Astrocyte (in vitro differentiated cells and primary cell): ENCODE measurements at regions not wholly inside any gene's neighbourhood (a gene's known extent, or its start where the extent isn't known, plus 50 kb on each side); places are given as distances from the start of the nearest gene placed in this dataset.

Source experiments
- DNase-seq: peaks from one replicate; pipeline ENCODE4 v3.0.0-alpha.2; 2010; ENCODE audit warnings: low read depth
- FAIRE-seq: peaks from 2 replicates; lab custom pipeline; 2011; peaks lifted over from hg19 to GRCh38; lab: Jason Lieb, UNC
- H2AFZ ChIP-seq: 2 replicates; pipeline ENCODE4 v1.6.0; 2012; ENCODE audit warnings: low read depth, low read length, inconsistent platforms
- H3K27ac ChIP-seq: 2 replicates; pipeline ENCODE4 v1.5.1; 2011; ENCODE audit warnings: low read depth, low read length, inconsistent platforms
- H3K27me3 ChIP-seq: 2 replicates; pipeline ENCODE4 v1.6.0; 2011; ENCODE audit warnings: low read length, inconsistent platforms; ENCODE audit not compliant: insufficient read depth
- H3K36me3 ChIP-seq: 2 replicates; pipeline ENCODE4 v1.5.1; 2011; ENCODE audit warnings: low read length, inconsistent platforms; ENCODE audit not compliant: insufficient read depth
- H3K4me1 ChIP-seq: 2 replicates; pipeline ENCODE4 v1.5.1; 2011; ENCODE audit warnings: low read length, inconsistent platforms; ENCODE audit not compliant: insufficient read depth
- H3K4me2 ChIP-seq: 2 replicates; pipeline ENCODE4 v1.6.0; 2012; ENCODE audit warnings: low read length, inconsistent platforms
- H3K4me3 ChIP-seq: 2 replicates; pipeline ENCODE4 v1.5.1; 2011; ENCODE audit warnings: low read depth, mild to moderate bottlenecking, low read length, inconsistent platforms; ENCODE audit not compliant: insufficient read depth
- H3K79me2 ChIP-seq: 2 replicates; pipeline ENCODE4 v1.6.0; 2012; ENCODE audit warnings: mild to moderate bottlenecking, low read length, inconsistent platforms; ENCODE audit not compliant: insufficient read depth
- H3K9ac ChIP-seq: 2 replicates; pipeline ENCODE4 v1.6.0; 2012; ENCODE audit warnings: mild to moderate bottlenecking, low read length, inconsistent platforms
- H3K9me3 ChIP-seq: 2 replicates; pipeline ENCODE4 v1.5.1; 2012; ENCODE audit warnings: low read depth, mild to moderate bottlenecking, low read length, inconsistent platforms; ENCODE audit not compliant: insufficient read depth
- H4K20me1 ChIP-seq: 2 replicates; pipeline ENCODE4 v1.6.0; 2012; ENCODE audit warnings: low read length, inconsistent platforms; ENCODE audit not compliant: insufficient read depth
- H3K27ac Mint-ChIP-seq: one replicate; pipeline ENCODE4 v1.8.0; 2021; ENCODE audit warnings: mild to moderate bottlenecking, mixed read lengths; ENCODE audit not compliant: unreplicated experiment
- H3K27me3 Mint-ChIP-seq: one replicate; pipeline ENCODE4 v1.8.0; 2021; ENCODE audit warnings: low read depth, mixed read lengths; ENCODE audit not compliant: unreplicated experiment
- H3K36me3 Mint-ChIP-seq: one replicate; pipeline ENCODE4 v1.8.0; 2021; ENCODE audit warnings: low read depth, mixed read lengths; ENCODE audit not compliant: unreplicated experiment
- H3K4me1 Mint-ChIP-seq: one replicate; pipeline ENCODE4 v1.8.0; 2021; ENCODE audit warnings: low read depth, mixed read lengths; ENCODE audit not compliant: unreplicated experiment
- H3K4me3 Mint-ChIP-seq: one replicate; pipeline ENCODE4 v1.8.0; 2021; ENCODE audit warnings: mild to moderate bottlenecking, moderate library complexity, mixed read lengths; ENCODE audit not compliant: unreplicated experiment
- H3K9me3 Mint-ChIP-seq: one replicate; pipeline ENCODE4 v1.8.0; 2021; ENCODE audit warnings: mild to moderate bottlenecking, mixed read lengths; ENCODE audit not compliant: unreplicated experiment
- CTCF ChIP-seq: IDR thresholded peaks from 2 replicates; pipeline ENCODE4 v1.5.1; 2011; ENCODE audit warnings: low read depth, mild to moderate bottlenecking, inconsistent platforms, low read length, moderate library complexity; ENCODE audit not compliant: insufficient read depth
- EZH2 ChIP-seq: IDR thresholded peaks from 2 replicates; pipeline ENCODE4 v1.6.1; 2012; ENCODE audit warnings: mild to moderate bottlenecking, low read length, inconsistent platforms; ENCODE audit not compliant: insufficient read depth

- H3K27ac Mint-ChIP-seq, result no peak overlapping the region
- Histone ChIP-seq H3K27me3 (peaks cover 13% of the 10 kb centered on the region), H3K9me3 (no peaks in the 10 kb centered on the region), H4K20me1 (no peaks in the 10 kb centered on the region), H3K27ac (no peak overlapping the region), H3K4me3 (no peak overlapping the region), H3K4me1 (no peaks in the 10 kb centered on the region), H3K79me2 (no peaks in the 10 kb centered on the region), H3K9ac (no peak overlapping the region), H3K4me2 (no peak overlapping the region), H3K36me3 (no peaks in the 10 kb centered on the region), H2AFZ (no peak overlapping the region)
- H3K9me3 Mint-ChIP-seq, result peaks cover 2% of the 10 kb centered on the region
- H3K4me3 Mint-ChIP-seq, result no peak overlapping the region
- H3K36me3 Mint-ChIP-seq, result no peaks in the 10 kb centered on the region
- peaks cover 76% of the 10 kb centered on the region for H3K27me3 Mint-ChIP-seq
- DNase-seq (no peak), FAIRE-seq (no peak)
- TF ChIP-seq CTCF (no peak), EZH2 (no peak)
- H3K4me1 Mint-ChIP-seq, result no peaks in the 10 kb centered on the region
Measured at GRCh38 chr3:139106013-139106932, 61.6 kb upstream of the PRR23C start.

- H3K4me1 Mint-ChIP-seq, result no peaks in the 10 kb centered on the region
- Histone ChIP-seq H3K36me3 (no peaks in the 10 kb centered on the region), H3K4me3 (no peak overlapping the region), H3K4me2 (no peak overlapping the region), H3K4me1 (no peaks in the 10 kb centered on the region), H3K9me3 (no peaks in the 10 kb centered on the region), H3K79me2 (no peaks in the 10 kb centered on the region), H3K27me3 (peaks cover 19% of the 10 kb centered on the region), H3K9ac (no peak overlapping the region), H3K27ac (no peak overlapping the region), H2AFZ (no peak overlapping the region), H4K20me1 (no peaks in the 10 kb centered on the region)
- DNase-seq (no peak), FAIRE-seq (no peak)
- no peak overlapping the region for H3K27ac Mint-ChIP-seq
- no peaks in the 10 kb centered on the region for H3K36me3 Mint-ChIP-seq
- no peak for TF ChIP-seq EZH2
- H3K4me3 Mint-ChIP-seq, result no peak overlapping the region
- H3K27me3 Mint-ChIP-seq, result peaks cover 78% of the 10 kb centered on the region
- H3K9me3 Mint-ChIP-seq, result peaks cover 2% of the 10 kb centered on the region
Measured at GRCh38 chr3:139107424-139108252, 62.9 kb upstream of the PRR23C start.

- Mint-ChIP-seq H3K4me1 (no peaks in the 10 kb centered on the region), H3K27me3 (peaks cover 80% of the 10 kb centered on the region), H3K4me3 (no peak overlapping the region), H3K9me3 (peaks cover 2% of the 10 kb centered on the region), H3K36me3 (no peaks in the 10 kb centered on the region), H3K27ac (no peak overlapping the region)
- Histone ChIP-seq H3K4me2 (no peak overlapping the region), H3K36me3 (no peaks in the 10 kb centered on the region), H3K9ac (no peak overlapping the region), H4K20me1 (no peaks in the 10 kb centered on the region), H2AFZ (no peak overlapping the region), H3K4me3 (no peak overlapping the region), H3K79me2 (no peaks in the 10 kb centered on the region), H3K27me3 (peaks cover 19% of the 10 kb centered on the region), H3K27ac (no peak overlapping the region), H3K9me3 (no peaks in the 10 kb centered on the region), H3K4me1 (no peaks in the 10 kb centered on the region)
- FAIRE-seq, result no peak
- TF ChIP-seq CTCF (no peak), EZH2 (no peak)
- no peak for DNase-seq
Measured at GRCh38 chr3:139108253-139108969, 63.7 kb upstream of the PRR23C start.
